Limb (tissue), 2 donors: ENCODE measurements at regions not wholly inside any gene's neighbourhood (a gene's known extent, or its start where the extent isn't known, plus 50 kb on each side); places are given as distances from the start of the nearest gene placed in this dataset.

ENCODE experiments used
- DNase-seq, 2 donors: peaks; one replicate each; pipeline ENCODE4 v3.0.0-alpha.2; 2016; ENCODE audit errors: extremely low spot score in 2 of 2

DNA sequence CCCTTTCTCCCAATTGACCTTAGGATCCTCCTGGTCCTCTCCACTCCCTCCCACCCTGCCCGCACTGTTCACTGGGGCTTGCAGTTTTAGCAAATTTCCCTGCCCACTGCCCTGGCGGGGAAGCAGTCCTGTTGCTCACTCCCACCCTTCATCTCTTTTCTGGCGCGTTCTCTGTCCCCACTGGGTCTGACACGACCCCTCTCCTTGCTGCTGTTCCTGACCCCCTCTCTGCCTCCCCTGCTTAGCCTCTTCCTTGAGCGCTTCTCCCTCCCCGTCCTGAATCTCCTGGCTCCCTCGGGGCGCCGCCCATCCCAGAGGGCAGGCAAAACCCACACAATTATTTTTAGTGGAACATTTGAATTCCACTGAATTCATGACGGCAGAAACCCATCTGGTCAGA, 1796.4 kb downstream of the TP53TG3F start:
- DNase-seq, result no peak

DNA sequence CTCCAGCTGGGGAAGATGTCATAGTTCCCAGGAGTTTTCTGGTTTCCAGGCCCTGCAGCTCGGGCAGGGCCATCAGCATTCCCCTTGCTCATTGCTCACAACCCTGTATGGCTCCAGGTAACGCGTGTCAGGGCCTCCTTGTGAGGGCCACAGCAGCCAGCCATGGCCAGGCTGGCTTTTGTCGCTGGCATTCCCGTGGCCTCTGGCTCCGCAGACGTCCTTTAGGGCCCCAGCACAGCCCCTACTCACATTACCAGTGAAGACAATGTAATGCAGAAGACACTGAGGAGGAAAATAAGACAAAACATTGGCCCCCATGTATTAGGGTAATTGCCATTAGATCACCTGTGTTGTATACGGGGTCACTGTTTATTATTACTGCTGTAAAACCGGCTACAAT, 1799.0 kb downstream of the TP53TG3F start:
- no peak for DNase-seq

DNA sequence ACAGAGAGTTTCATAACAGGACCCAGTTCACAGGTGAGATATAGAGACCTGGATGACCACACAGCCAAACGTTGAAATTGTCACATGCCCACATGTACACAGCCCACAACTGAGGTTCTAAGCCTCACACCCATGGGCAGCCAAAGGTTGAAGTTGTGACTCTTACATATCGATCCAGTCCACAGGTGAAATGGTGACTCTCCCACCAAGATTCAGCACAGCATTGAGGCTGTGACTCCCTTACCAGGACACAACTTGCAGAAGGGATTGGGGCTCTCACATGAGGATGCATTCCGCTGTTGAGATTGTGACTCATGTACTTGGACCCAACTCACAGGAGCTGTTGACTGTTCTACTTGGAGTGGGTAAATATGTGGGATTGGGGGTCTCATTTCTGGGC, 1836.4 kb downstream of the TP53TG3F start:
- DNase-seq, result no peak

DNA sequence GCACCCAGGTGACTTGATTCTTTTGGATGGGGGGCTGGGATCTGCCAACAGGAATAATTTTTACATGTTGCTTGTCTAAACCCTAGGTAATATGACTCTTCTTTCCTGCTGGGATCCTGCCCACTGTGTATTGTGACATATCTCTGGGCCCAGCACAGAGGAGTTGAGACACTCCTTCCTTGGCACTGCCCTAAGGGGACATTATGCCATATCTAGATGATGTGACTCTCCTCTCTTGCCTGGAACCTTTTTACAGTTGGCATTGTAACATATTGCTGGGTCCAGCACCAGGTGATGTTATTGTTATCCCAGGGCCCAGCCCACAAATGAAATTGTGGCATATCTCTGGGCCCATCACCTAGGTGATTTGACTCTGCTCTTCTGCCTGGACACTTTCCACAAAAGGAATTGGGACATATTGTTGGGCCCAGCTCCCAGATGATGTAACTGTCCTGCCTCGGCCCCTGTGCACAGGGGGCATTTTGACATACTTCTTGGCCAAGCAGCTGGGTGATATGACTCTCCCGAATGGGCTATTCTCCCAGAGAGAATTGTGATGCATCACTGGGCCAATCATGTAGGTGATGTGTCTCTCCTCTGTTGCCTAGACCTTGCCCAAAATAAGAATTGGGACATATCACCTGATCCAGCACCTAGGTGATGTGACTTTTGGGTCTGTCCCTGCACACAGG, 1837.7 kb downstream of the TP53TG3F start:
- no peak for DNase-seq

DNA sequence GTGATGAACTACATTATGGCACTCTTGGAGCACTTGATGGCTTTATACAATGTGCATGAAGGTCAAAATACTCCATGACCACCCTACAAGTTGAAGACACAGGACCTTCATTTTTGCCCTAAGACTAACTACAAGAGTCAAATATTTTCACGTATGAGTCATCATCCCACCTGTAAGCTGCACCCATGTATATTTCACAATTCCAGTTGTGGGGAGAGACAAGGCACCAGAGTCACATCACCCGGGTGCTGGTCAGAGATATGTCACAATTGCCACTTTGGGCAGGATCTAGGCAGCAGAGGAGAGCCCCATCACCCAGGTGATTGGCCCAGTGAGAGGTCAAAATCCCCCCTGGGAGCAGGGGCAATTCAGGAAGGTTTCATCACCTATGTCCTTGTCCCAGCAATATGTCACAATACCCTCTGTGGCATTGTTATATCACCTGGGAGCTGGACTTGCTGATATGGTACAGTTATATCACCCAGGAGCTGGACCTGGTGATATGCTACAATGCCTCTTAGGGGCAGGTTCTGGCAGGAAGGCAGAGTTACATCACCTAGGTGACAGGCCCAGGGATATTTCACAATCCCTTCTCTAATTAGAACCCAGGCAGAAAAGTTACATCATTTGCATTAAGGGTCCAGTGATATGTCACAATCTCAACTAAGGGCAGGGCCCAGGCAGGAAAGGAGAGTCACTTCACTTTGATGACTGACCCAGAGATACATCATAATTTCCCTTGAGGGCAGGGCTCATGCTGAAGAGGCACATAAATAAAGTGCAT, 1839.2 kb downstream of the TP53TG3F start:
- no peak for DNase-seq

DNA sequence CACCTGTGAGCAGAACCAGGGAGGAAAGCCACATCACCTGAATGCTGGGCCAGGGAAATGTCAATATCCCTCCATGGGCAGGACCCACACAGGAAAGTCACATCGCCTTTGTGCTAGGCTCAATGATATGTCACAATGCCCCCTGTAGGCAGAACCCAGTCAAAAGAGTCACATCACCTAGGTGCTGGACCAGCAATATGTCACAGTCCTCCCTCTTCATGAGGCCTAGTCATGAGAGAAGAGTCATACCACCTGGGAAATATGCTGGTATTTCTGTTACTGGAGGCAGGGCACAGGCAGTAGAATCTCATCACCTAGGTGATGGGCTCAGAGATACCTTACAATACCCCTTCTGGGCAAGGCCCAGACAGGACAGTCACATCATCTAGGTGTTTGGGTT, 1843.4 kb downstream of the TP53TG3F start:
- no peak for DNase-seq

DNA sequence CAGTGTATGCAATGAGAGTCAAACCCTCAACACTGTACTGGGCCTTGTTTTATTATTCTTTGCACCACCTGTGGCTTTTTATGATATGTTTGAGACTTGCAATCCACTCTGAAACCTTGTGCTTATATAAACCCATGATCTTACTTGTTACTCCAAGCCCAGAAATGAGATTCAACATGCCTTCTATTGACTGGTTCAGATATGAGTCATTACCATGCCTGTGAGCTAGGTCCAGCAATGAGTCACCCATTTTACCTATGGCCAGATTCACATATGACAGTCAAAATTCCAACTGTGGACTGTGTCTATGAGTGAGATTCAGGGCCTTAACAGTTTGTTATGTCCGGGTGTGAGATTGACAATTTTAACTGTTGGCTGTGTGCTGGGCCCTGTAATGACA, 1846.1 kb downstream of the TP53TG3F start:
- DNase-seq, result no peak

DNA sequence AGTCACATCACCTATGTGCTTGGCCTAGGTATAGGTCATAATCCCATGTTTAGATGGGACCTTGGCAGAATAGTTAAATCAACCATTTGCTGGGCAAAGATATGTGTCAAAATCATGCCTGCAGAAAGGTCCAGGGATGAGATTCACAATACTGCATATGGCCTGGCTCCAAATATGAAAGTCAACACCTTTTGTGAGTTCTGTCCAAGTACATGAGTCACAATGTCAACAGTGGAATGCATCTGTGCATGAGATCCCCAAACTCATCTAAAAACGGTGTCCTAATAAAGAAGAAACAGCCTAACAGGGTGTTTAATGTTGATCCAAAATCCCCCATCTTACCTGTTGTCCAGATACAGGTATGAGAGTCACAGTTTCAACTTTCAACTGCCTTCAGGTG, 1847.5 kb downstream of the TP53TG3F start:
- DNase-seq, result no peak

DNA sequence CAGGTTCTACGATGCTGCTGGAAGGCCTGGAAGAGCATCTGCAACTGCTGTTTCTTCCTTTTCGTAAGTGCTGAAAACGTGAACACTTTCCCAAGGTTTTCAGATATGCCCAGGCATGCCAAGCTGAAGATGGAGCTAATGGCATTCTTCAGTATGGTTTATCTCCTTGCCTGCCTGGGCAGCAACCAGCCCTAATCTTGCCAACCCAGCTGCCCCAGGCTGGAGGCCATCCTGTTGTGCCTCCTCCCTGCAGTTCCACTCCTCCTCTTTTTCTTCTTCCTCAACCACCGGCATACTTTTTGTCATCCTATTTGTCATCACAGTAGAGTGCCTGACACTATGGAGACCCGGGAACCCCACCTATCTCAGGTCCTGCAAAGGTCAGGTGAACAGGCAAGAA, 1849.3 kb downstream of the TP53TG3F start:
- DNase-seq, result no peak

DNA sequence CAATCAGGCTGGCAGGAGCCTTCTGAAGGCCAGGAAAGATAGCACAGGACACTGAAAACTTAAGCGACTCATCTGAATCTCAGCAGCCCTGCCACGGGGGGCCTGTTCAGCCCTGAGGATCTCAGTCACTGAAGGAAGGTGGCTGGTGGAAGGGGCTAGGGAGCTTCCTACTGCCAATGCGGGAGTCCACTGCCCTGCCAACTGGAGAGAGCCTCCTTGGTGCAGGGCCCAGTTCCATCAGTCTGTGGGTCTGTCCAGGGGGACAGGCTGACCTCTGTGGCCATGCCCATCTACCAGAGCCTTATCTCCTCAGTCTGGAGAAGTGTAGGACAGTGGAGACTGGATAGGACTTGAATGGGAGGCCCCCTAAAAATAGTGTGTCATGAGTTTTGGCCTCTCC, 1851.6 kb downstream of the TP53TG3F start:
- no peak for DNase-seq

DNA sequence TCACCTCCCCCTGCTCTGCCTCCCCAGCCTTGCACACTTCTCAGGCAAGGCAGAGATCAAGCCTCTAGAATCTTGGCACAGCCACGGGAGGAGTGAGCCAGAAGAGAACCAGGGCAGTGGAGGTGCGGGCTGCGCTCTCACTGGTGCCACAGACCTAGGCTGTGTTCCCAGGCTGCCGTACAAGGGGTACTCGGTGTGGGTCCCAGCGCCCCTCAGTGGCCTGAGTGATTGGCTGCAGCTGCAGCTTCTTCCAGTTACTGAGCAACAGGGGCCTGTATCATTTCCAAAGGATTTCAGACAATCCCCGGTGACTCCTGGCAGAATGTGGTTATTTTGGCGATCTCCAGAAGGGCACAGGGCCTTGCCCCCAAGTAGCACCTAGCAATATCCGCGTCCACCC, 1852.1 kb downstream of the TP53TG3F start:
- no peak for DNase-seq

DNA sequence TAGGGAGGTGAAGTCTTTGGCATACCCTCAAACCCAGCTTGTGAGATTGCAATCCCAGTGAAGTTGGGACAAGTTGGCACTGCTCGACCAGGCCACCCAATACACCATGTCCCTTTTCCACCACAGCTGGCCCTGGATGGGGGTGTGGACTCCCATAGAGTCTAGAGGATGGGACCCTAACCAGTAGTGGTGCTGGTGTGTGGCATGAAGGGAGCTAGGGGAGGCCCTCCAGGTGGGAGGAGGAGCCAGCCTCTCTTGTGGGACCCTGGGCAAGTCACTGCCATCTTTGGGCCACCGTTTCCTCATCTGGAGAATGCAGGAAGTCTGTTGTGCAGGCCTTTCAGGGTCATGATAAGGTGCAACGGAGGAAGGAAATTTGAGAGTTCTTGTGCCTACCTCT, 1854.9 kb downstream of the TP53TG3F start:
- DNase-seq, result no peak

DNA sequence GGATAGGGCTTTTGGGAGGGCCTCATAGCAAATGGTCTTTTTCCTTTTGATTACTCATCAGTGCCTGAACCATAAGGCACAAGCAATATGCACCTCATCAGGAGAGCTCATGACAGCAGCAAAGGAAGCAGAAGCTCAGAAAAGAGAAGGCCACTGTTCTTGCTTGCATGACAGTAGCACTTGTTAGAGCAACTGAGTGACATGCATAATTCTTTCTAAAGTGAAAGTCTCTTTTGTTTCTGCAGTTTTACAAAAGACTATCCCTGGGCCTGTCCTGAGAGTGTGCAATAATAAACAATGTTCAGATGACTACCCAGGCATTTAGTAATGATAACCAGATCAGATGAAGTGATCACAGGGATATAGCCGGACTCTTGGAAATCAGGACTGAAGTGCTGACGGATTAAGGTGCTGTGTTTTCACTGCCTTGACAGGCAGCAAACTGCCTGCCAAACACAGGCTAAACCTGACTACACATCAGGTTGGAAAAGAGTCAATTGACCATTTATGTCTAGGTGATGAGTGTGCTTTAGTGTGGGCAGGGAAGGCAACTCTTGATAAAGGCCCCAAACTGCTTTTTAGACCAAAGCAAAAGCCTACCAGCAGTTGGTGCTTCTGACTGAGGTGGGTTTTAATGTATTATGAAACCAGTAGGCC, 1860.3 kb downstream of the TP53TG3F start:
- no peak for DNase-seq

DNA sequence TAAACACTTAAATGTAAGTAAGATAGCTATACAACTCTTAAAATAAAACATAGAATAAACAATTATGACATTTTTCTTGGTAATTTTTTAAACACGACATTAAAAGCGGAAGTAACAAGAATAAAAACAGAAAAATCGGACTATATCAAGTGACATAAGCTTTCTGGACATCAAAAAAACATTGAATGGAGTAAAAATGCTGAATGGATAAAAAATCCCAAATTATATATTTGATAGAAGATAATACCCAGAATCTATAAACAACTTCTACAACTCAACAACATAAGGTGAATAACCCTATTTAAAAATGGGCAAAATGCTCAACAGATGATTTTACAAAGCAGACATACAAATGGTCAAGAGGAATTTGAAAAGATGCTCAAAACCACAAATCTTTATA, 1866.5 kb downstream of the TP53TG3F start:
- DNase-seq, result no peak

DNA sequence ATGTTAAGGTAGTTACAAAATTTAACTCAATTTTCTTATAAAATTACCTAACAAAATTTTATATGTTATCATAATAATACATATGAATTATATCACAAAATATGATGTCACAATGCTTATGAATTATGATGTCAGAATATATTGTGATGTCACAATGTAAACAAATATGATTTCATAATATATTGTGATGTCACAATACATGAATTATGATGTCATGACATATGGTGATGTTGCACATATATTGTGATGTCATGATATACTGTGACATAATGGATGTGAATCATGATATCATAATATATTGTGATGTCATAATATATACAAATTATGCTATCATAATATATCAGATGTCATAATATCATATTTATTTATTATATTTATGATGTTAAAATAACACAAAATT, 1879.9 kb downstream of the TP53TG3F start:
- DNase-seq, result no peak

DNA sequence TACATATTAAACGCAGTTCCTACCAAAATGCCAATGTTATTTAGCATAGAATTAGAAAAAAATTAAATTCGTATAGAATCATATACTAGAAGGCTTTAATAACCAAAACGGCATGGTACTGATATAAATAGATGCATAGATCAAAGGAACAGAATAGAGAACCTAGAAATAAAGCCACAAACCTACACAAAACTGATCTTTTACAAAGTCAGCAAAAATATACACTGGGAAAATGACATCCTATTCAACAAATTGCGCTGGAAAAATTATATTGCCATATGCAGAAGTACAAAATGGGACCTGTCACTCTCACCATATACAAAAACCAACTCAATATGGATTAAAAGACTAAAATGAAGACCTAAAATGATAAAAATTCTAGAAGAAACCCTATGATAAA, 1882.6 kb downstream of the TP53TG3F start:
- DNase-seq, result no peak

DNA sequence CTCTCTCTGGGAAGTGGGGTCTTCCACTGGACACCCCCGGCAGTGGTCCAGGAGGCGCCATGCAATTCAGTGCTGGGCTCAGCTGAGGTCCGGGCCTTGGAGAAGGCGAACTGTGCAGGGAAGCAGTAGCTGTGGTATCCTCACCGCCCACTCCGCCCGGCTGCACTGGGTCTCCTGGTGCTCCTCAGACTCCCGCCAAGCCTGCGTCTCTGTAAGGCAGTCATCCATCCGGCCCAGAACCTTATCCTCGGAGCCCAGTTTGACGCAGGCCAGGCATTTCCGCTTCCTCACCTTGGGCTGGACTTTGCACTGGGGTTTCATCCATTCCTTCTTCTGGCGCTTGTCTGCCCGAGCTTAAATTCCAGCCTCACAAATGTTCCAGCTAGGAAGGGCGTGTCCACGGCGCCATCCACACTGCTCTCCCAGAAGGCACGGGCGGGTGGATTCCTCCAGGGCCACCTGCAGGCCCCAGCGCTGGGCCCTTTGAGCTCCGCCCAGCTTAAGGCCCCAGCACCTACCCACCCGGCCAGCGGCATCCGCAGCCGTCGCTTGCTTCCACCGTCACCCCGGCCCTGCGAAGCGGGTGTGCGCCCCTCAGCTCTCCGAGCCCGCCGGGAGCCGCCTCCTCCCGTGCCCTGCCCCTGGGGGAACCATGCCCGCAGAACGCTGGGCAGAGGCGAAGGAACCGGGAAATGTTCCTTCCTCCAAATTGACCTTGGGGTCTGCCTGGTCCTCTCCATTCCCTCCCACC, 1884.8 kb downstream of the TP53TG3F start:
- no peak for DNase-seq

DNA sequence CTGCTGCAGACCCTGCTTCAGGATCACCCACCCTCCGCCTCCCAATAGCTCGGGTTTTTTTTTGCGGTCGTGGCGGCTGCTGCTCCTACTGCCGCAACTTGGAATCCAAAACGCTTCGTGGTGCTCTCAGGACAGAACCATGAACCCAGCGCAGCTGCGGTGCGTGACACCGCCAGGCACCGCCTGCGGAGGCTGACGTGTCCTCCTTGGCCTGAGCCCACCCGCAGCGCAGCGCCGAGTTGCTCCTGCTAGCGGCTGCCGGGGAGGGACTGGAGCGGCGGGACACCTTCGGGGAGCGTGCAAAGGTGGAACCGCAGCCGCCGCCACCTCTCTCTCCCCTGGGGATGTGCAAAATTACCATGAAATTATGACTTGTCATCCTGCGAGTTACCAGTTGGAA, 1893.0 kb downstream of the TP53TG3F start:
- DNase-seq, result no peak

DNA sequence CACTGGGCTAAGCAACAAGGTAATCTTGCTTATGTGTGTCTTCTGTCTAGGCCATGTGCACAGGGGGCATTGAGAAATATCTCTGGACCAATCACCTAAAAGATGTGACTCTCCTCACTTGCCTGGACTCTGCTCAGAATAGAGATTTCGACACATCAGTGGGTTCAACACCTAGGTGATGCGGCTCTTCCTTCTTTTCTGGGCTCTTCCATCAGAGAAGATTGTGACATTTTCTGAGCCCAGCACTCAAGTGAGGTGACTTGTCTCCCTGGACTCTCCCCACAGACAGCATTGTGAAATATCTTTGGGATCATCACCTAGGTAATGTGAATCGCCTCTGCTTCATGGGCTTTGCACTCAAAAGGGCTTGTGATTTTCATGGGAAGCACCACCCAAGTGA, 1904.1 kb downstream of the TP53TG3F start:
- no peak for DNase-seq

DNA sequence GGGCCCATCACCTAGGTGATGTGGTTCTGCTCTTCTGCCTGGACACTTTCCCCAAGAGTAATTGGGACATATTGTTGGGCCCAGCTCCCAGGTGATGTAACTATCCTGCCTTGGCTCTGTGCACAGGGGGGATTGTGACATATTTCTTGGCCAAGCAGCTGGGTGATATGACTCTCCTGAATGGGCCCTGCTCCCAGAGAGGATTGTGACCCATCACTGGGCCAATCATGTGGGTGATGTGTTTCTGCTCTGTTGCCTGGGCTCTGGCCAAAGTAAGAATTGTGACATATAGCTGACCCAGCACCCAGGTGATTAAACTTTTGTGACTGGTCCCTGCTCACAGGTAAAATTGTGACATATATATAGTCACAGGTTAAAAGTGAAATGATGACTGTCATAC, 1904.9 kb downstream of the TP53TG3F start:
- DNase-seq, result no peak

DNA sequence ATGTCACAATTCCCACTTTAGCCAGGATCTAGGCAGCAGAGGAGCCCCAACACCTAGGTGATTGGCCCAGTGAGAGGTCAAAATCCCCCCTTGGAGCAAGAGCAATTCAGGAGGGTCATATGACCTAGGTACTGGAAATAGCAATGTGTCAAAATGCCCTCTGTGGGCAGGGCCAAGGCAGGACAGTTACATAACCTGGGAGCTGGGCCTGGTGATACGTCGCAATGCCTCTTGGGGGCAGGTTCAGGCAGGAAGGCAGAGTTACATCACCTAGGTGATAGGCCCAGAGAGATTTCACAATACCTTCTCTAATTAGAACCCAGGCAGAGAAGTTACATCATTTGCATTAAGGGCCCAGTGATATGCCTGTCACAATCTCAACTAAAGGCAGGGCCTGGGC, 1906.3 kb downstream of the TP53TG3F start:
- DNase-seq, result no peak

DNA sequence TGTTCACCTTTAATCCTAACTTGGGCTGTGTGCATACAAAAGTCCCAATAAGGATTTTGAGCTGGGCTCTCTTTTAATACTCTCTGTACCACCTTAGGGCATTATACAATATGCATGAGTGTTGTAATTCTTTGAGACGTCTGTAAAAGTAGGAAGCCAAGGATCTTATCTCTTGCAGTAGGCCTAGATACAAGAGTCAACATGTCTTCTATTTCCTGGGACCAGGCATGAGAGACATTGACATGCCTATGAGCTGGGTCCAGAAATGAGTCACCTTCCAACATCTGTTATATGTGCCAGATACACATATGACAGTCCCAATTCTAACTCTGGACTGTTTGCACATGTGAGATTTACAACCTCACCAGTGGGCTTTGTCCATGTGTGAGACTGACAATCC, 1911.2 kb downstream of the TP53TG3F start:
- DNase-seq, result no peak
